ENCODE measurements at regions not wholly inside any gene's neighbourhood (a gene's known extent, or its start where the extent isn't known, plus 50 kb on each side); places are given as distances from the start of the nearest gene placed in this dataset.

DNA sequence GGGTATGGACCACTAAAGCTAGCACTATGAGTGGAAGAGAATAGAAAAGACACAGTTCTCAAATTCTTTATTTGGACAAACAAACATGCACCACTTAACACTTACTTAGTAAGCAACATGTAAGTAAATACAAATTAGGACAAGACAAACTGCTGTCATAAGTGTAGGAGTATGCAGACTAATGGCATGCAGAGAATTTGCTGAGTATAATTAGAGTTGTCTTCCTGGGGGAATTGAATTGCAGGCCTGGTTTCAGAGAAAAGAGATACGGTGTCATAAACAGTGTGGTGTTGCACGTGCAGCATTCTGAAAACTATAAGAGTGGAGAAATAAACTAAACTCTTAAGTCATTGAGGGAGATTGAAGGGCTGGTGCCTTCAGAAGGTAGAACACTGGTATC, 125.2 kb upstream of the EYA4 start:
- H3K36me3 ChIP-seq: no peaks in the 10 kb centered on the region
- H3K27me3 ChIP-seq (replicated peaks in 1 of 7): no peaks in the 10 kb centered on the region
- WGBS, 5 donors: 67 to 82% (median 73%) methylated on average over 2 of the region's 2 CpGs
- TF ChIP-seq, protein P1, sequence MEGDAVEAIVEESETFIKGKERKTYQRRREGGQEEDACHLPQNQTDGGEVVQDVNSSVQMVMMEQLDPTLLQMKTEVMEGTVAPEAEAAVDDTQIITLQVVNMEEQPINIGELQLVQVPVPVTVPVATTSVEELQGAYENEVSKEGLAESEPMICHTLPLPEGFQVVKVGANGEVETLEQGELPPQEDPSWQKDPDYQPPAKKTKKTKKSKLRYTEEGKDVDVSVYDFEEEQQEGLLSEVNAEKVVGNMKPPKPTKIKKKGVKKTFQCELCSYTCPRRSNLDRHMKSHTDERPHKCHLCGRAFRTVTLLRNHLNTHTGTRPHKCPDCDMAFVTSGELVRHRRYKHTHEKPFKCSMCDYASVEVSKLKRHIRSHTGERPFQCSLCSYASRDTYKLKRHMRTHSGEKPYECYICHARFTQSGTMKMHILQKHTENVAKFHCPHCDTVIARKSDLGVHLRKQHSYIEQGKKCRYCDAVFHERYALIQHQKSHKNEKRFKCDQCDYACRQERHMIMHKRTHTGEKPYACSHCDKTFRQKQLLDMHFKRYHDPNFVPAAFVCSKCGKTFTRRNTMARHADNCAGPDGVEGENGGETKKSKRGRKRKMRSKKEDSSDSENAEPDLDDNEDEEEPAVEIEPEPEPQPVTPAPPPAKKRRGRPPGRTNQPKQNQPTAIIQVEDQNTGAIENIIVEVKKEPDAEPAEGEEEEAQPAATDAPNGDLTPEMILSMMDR (IDR thresholded peaks at IDR 0.05 in 8 of 11, conservative IDR thresholded peaks at IDR 0.05 in 3 of 11): no peak
- TF ChIP-seq POLR2AphosphoS5 (IDR thresholded peaks at IDR 0.05) (no peak), POLR2A (IDR thresholded peaks at IDR 0.05) (no peak)
- DNase-seq: no peak
- no peak overlapping the region for H3K27ac ChIP-seq
- intact Hi-C loops (cut with DNase I; ENCODE audit: low total_unique reads): no loop called here
- no peaks in the 10 kb centered on the region for H3K4me1 ChIP-seq
- no peak overlapping the region for H3K4me3 ChIP-seq
- peaks cover 0 to 29% (median 22%) of the 10 kb centered on the region in 8 donors for H3K9me3 ChIP-seq

DNA sequence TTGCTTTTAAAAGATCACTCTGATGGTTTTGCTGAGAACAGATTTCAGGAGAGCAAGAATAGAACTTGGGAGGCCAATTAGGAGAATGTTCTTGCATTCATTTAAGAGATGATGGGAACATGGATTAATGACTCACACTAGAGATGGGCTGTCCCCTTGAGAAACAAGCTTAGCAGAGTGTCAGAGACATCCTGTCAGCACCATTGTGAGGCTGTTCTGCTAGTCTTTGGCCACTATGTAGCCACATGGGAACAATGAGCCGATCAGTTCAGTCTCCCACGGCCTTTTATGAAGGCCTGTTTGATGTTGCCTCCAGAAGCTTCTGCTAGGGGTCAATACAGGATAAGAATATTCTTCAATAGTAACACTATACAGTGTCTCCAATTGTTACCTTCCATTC, 113.0 kb upstream of the EYA4 start:
- Histone ChIP-seq H3K4me3 (no peak overlapping the region), H3K27ac (no peak overlapping the region), H3K27me3 (replicated peaks in 1 of 7) (no peaks in the 10 kb centered on the region), H3K36me3 (no peaks in the 10 kb centered on the region), H3K4me1 (no peaks in the 10 kb centered on the region), H3K9me3 (peaks cover 0 to 7% (median 2%) of the 10 kb centered on the region in 8 donors)
- 61 to 95% (median 81%) methylated on average over 2 of the region's 2 CpGs for WGBS, 5 donors
- no peak for DNase-seq
- TF ChIP-seq POLR2A (IDR thresholded peaks at IDR 0.05) (no peak), POLR2AphosphoS5 (IDR thresholded peaks at IDR 0.05) (no peak)
- TF ChIP-seq, protein P1 (IDR thresholded peaks at IDR 0.05 in 8 of 11, conservative IDR thresholded peaks at IDR 0.05 in 3 of 11): no peak
- intact Hi-C loops (cut with DNase I; ENCODE audit: low total_unique reads): no loop called here

- H3K36me3 ChIP-seq: no peaks in the 10 kb centered on the region
- H3K4me3 ChIP-seq: no peak overlapping the region
- intact Hi-C loops (cut with DNase I; ENCODE audit: low total_unique reads): no loop called here
- no peaks in the 10 kb centered on the region for H3K27me3 ChIP-seq (replicated peaks in 1 of 7)
- no peak for DNase-seq
- WGBS, 5 donors: 61 to 73% (median 65%) methylated on average over 1 of the region's 1 CpG
- TF ChIP-seq POLR2AphosphoS5 (IDR thresholded peaks at IDR 0.05): no peak
- no peak for TF ChIP-seq POLR2A (IDR thresholded peaks at IDR 0.05)
- TF ChIP-seq, protein P1 (IDR thresholded peaks at IDR 0.05 in 8 of 11, conservative IDR thresholded peaks at IDR 0.05 in 3 of 11): no peak
- H3K4me1 ChIP-seq: no peaks in the 10 kb centered on the region
- H3K9me3 ChIP-seq: no peaks in the 10 kb centered on the region
- no peak overlapping the region for H3K27ac ChIP-seq
Measured at GRCh38 chr6:133129556-133129955, 111.6 kb upstream of the EYA4 start.

GRCh38 chr6:133130863-133131262, 110.3 kb upstream of the EYA4 start:
- TF ChIP-seq POLR2AphosphoS5 (IDR thresholded peaks at IDR 0.05) (no peak), POLR2A (IDR thresholded peaks at IDR 0.05) (no peak)
- TF ChIP-seq, protein P1 (IDR thresholded peaks at IDR 0.05 in 8 of 11, conservative IDR thresholded peaks at IDR 0.05 in 3 of 11): no peak
- Histone ChIP-seq H3K9me3 (no peaks in the 10 kb centered on the region), H3K4me3 (no peak overlapping the region), H3K4me1 (no peaks in the 10 kb centered on the region), H3K27me3 (replicated peaks in 1 of 7) (no peaks in the 10 kb centered on the region), H3K36me3 (no peaks in the 10 kb centered on the region), H3K27ac (no peak overlapping the region)
- no peak for DNase-seq
- WGBS, 5 donors: 49 to 78% (median 53%) methylated on average over 2 of the region's 2 CpGs
- intact Hi-C loops (cut with DNase I; ENCODE audit: low total_unique reads): no loop called here

Data from spleen (tissue), 11 donors.